Stomach (tissue), 4 donors: ENCODE measurements at regions not wholly inside any gene's neighbourhood (a gene's known extent, or its start where the extent isn't known, plus 50 kb on each side); places are given as distances from the start of the nearest gene placed in this dataset.

Source experiments
- EP300 ChIP-seq: sonication (generic); formaldehyde crosslinking; IDR thresholded peaks from one replicate; pipeline ENCODE4 v1.6.1; 2017; ENCODE audit warnings: antibody characterized with exemption
- POLR2A ChIP-seq, 4 donors: fragments of 450-650 bp; IDR thresholded peaks; one replicate each; pipeline ENCODE4 v1.6.1; 2016; ENCODE audit warnings: antibody characterized with exemption in 4 of 4, control low read depth in 2 of 4, mild to moderate bottlenecking in 1 of 4, moderate library complexity in 1 of 4
- POLR2AphosphoS5 ChIP-seq, 3 donors: sonication (generic); formaldehyde crosslinking; IDR thresholded peaks; one replicate each; pipeline ENCODE4 v1.6.1; 2016; ENCODE audit warnings: antibody characterized with exemption in 3 of 3
- TF ChIP-seq, protein P1 (sequence below), 7 experiments: fragments of 450-650 bp in 4 of 7; fragments of 200-600 bp in 3 of 7; sonication (generic) in 3 of 7; IDR thresholded peaks; one replicate each; pipeline ENCODE4 v1.5.1; 2016 to 2019; ENCODE audit warnings: antibody characterized with exemption in 7 of 7, control low read depth in 2 of 7, mild to moderate bottlenecking in 1 of 7

DNA sequence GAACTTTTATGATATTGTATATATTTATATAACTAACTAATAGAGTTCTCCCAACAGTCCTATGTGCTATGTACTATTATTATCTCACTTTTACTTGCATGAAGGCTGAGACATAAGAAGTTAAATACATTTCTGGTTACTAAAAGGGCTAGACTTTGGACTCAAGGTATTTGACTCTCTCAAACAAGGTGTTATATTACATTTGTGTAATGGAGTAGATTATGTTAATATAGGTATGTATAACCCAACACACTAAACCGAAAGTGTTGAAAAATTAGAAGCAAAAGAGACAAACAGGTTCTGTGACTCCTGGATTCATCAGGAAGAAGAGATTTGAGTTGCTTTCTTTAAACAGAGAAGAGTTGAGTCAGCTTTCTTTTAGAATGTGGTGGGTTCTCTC, 733.6 kb upstream of the ZEB2 start:
- TF ChIP-seq, protein P1, sequence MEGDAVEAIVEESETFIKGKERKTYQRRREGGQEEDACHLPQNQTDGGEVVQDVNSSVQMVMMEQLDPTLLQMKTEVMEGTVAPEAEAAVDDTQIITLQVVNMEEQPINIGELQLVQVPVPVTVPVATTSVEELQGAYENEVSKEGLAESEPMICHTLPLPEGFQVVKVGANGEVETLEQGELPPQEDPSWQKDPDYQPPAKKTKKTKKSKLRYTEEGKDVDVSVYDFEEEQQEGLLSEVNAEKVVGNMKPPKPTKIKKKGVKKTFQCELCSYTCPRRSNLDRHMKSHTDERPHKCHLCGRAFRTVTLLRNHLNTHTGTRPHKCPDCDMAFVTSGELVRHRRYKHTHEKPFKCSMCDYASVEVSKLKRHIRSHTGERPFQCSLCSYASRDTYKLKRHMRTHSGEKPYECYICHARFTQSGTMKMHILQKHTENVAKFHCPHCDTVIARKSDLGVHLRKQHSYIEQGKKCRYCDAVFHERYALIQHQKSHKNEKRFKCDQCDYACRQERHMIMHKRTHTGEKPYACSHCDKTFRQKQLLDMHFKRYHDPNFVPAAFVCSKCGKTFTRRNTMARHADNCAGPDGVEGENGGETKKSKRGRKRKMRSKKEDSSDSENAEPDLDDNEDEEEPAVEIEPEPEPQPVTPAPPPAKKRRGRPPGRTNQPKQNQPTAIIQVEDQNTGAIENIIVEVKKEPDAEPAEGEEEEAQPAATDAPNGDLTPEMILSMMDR (IDR thresholded peaks at IDR 0.05) = no peak
- TF ChIP-seq POLR2AphosphoS5 (IDR thresholded peaks at IDR 0.05) = no peak
- TF ChIP-seq POLR2A (IDR thresholded peaks at IDR 0.05) = no peak
- TF ChIP-seq EP300 = no peak
